Neural cell (in vitro differentiated cells): ENCODE measurements at regions not wholly inside any gene's neighbourhood (a gene's known extent, or its start where the extent isn't known, plus 50 kb on each side); places are given as distances from the start of the nearest gene placed in this dataset.
"Not testable (repeated sequence)": the region's sequence is repeated elsewhere in the genome, so short reads cannot be mapped to it uniquely, and the experiment has no call there.

Source experiments
- H2AFZ ChIP-seq: fragments of 200-600, 300-800 bp; sonication (generic), shearing (Covaris generic); 2 replicates; pipeline ENCODE4 v1.6.0; 2014; ENCODE audit warnings: low read depth, mild to moderate bottlenecking, antibody characterized with exemption, low read length, moderate library complexity
- H3F3A ChIP-seq: fragments of 200-600 bp; shearing (Covaris generic); 2 replicates; pipeline ENCODE4 v1.6.1; 2016; ENCODE audit warnings: mild to moderate bottlenecking, moderate library complexity, mixed read lengths, antibody characterized with exemption, low read length; ENCODE audit not compliant: insufficient read depth, poor library complexity, severe bottlenecking
- H3K27ac ChIP-seq: fragments of 200-600, 300-800 bp; sonication (generic), shearing (Covaris generic); 2 replicates; pipeline ENCODE4 v1.5.1; 2014; ENCODE audit warnings: mild to moderate bottlenecking, low read length, moderate library complexity
- H3K27me3 ChIP-seq: fragments of 300-800, 200-600 bp; sonication (generic), shearing (Covaris generic); 2 replicates; pipeline ENCODE4 v1.6.0; 2014; ENCODE audit warnings: mild to moderate bottlenecking, low read depth, low read length, moderate library complexity; ENCODE audit not compliant: insufficient read depth
- H3K36me3 ChIP-seq: fragments of 300-800, 200-600 bp; sonication (generic), shearing (Covaris generic); 2 replicates; pipeline ENCODE4 v1.5.1; 2014; ENCODE audit warnings: mild to moderate bottlenecking, antibody characterized with exemption, low read length, moderate library complexity; ENCODE audit not compliant: insufficient read depth
- H3K4me2 ChIP-seq: fragments of 300-800, 200-600 bp; sonication (generic), shearing (Covaris generic); 2 replicates; pipeline ENCODE4 v1.6.0; 2014; ENCODE audit warnings: mild to moderate bottlenecking, low read length
- H3K4me3 ChIP-seq: fragments of 300-800, 200-600 bp; sonication (generic), shearing (Covaris generic); 2 replicates; pipeline ENCODE4 v1.5.1; 2014; ENCODE audit warnings: mild to moderate bottlenecking, low read length, moderate library complexity
- H3K79me2 ChIP-seq: fragments of 200-600 bp; shearing (Covaris generic); replicated peaks from 2 replicates; pipeline ENCODE4 v1.6.0; 2014; ENCODE audit warnings: mild to moderate bottlenecking, low read length, moderate library complexity; ENCODE audit not compliant: insufficient read depth
- H3K9ac ChIP-seq: fragments of 300-800, 200-600 bp; sonication (generic), shearing (Covaris generic); 2 replicates; pipeline ENCODE4 v1.6.1; 2016; ENCODE audit warnings: mild to moderate bottlenecking, low read length, mixed read lengths
- H3K9me2 ChIP-seq: fragments of 200-600 bp; shearing (Covaris generic); 2 replicates; pipeline ENCODE4 v1.6.1; 2016; ENCODE audit warnings: mild to moderate bottlenecking, low read length, mixed read lengths; ENCODE audit not compliant: insufficient read depth
- H3K9me3 ChIP-seq: fragments of 200-600, 300-800 bp; sonication (generic), shearing (Covaris generic); 2 replicates; pipeline ENCODE4 v1.6.1; 2016; ENCODE audit warnings: mild to moderate bottlenecking, mixed run types, low read length, moderate library complexity, mixed read lengths
- H4K20me1 ChIP-seq: fragments of 200-600 bp; shearing (Covaris generic); 2 replicates; pipeline ENCODE4 v1.6.1; 2016; ENCODE audit warnings: mild to moderate bottlenecking, mixed run types; ENCODE audit not compliant: insufficient read depth
- EP300 ChIP-seq: fragments of 450-650 bp; conservative IDR thresholded peaks from 2 replicates; pipeline ENCODE4 v1.6.1; 2014; ENCODE audit warnings: antibody characterized with exemption, mild to moderate bottlenecking, moderate library complexity; ENCODE audit not compliant: poor library complexity, severe bottlenecking
- EZH2 ChIP-seq: fragments of 200-600, 300-800 bp; shearing (Covaris generic), sonication (generic); IDR thresholded peaks from 2 replicates; pipeline ENCODE4 v1.6.1; 2014; ENCODE audit warnings: antibody characterized with exemption, low read length, borderline replicate concordance, mild to moderate bottlenecking; ENCODE audit not compliant: insufficient read depth, poor library complexity, severe bottlenecking
- MXI1 ChIP-seq: fragments of 450-650 bp; conservative IDR thresholded peaks from 2 replicates; pipeline ENCODE4 v1.6.1; 2014; ENCODE audit warnings: antibody characterized with exemption, mild to moderate bottlenecking; ENCODE audit not compliant: poor library complexity, severe bottlenecking
- POLR2AphosphoS5 ChIP-seq: IDR thresholded peaks from 2 replicates; pipeline ENCODE4 v1.6.1; 2012
- RAD21 ChIP-seq: fragments of 450-650 bp; conservative IDR thresholded peaks from 2 replicates; pipeline ENCODE4 v1.6.1; 2014; ENCODE audit warnings: antibody characterized with exemption, mild to moderate bottlenecking, moderate library complexity
- SMC3 ChIP-seq: fragments of 450-650 bp; conservative IDR thresholded peaks from 2 replicates; pipeline ENCODE4 v1.6.1; 2014; ENCODE audit warnings: antibody characterized with exemption, mild to moderate bottlenecking, moderate library complexity; ENCODE audit not compliant: poor library complexity
- TAF1 ChIP-seq: IDR thresholded peaks from 2 replicates; pipeline ENCODE4 v1.6.1; 2012; ENCODE audit warnings: low read depth
- TF ChIP-seq, protein P1 (sequence below): fragments of 450-650 bp; IDR thresholded peaks from 2 replicates; pipeline ENCODE4 v1.5.1; 2014; ENCODE audit warnings: antibody characterized with exemption, mild to moderate bottlenecking, moderate library complexity; ENCODE audit not compliant: poor library complexity, severe bottlenecking
- TF ChIP-seq, protein P2 (sequence below): IDR thresholded peaks from 2 replicates; pipeline ENCODE4 v1.6.1; 2012; ENCODE audit warnings: borderline replicate concordance

DNA sequence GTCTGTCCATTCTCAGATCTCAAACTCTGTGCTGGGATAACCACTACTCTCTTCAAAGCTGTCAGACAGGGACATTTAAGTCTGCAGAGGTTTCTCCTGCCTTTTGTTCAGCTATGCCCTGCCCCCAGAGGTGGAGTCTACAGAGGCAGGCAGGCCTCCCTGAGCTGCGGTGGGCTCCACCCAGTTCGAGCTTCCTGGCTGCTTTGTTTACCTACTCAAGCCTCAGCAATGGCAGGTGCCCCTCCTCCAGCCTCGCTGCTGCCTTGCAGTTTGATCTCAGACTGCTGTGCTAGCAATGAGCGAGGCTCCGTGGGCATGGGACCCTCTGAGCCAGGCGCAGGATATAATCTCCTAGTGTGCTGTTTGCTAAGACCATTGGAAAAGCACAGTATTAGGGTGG is 53.1 kb upstream of the HUNK start:
- H4K20me1 ChIP-seq, H2AFZ ChIP-seq, H3K9ac ChIP-seq, H3K27ac ChIP-seq, H3K36me3 ChIP-seq, H3K4me2 ChIP-seq, H3K4me3 ChIP-seq, H3K9me2 ChIP-seq, H3K9me3 ChIP-seq, H3K27me3 ChIP-seq, H3F3A ChIP-seq, H3K79me2 ChIP-seq: not testable (repeated sequence)

DNA sequence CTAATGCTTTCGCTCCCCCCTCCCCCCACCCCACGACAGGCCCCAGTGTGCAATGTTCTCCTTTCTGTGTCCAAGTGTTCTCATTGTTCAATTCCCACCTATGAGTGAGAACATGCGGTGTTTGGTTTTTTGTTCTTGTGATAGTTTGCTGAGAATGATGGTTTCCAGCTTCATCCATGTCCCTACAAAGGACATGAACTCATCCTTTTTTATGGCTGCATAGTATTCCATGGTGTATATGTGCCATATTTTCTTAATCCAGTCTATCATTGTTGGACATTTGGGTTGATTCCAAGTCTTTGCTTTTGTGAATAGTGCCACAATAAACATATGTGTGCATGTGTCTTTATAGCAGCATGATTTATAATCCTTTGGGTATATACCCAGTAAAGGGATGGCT is 58.5 kb upstream of the HUNK start:
- not testable (repeated sequence) for H3K27ac ChIP-seq, H3K4me3 ChIP-seq, H3K9me2 ChIP-seq, H3K4me2 ChIP-seq, H3F3A ChIP-seq, H3K79me2 ChIP-seq, H3K9me3 ChIP-seq, H3K36me3 ChIP-seq, H3K27me3 ChIP-seq, H2AFZ ChIP-seq, H3K9ac ChIP-seq, H4K20me1 ChIP-seq

DNA sequence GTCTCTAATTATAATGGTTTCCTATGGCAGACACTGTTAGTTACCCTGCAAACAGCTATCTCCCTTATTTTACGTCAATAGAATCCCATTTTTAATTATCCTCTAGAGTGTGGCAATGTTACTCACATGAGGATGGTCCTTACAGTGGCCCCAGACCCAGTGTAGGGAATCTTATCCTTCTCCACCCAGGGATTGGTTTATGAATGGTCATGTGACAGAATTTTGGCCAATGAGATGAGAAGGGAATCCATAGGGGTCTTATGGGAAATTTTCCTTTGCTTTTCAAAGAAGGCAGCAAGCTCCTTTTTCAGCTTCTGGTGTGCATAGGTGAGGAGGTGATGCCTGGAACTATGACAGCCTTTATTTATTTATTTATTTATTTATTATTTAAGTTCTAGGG is 59.0 kb upstream of the HUNK start:
- Histone ChIP-seq H3K27ac (no peak overlapping the region), H4K20me1 (no peaks in the 10 kb centered on the region), H3K4me2 (no peak overlapping the region), H3F3A (no peaks in the 10 kb centered on the region), H3K9me3 (peaks cover 4% of the 10 kb centered on the region), H3K27me3 (no peaks in the 10 kb centered on the region), H3K36me3 (no peaks in the 10 kb centered on the region), H3K9ac (no peak overlapping the region), H3K79me2 (no peaks in the 10 kb centered on the region), H3K4me3 (no peak overlapping the region), H2AFZ (no peak overlapping the region), H3K9me2 (no peaks in the 10 kb centered on the region)
- TF ChIP-seq, protein P1, sequence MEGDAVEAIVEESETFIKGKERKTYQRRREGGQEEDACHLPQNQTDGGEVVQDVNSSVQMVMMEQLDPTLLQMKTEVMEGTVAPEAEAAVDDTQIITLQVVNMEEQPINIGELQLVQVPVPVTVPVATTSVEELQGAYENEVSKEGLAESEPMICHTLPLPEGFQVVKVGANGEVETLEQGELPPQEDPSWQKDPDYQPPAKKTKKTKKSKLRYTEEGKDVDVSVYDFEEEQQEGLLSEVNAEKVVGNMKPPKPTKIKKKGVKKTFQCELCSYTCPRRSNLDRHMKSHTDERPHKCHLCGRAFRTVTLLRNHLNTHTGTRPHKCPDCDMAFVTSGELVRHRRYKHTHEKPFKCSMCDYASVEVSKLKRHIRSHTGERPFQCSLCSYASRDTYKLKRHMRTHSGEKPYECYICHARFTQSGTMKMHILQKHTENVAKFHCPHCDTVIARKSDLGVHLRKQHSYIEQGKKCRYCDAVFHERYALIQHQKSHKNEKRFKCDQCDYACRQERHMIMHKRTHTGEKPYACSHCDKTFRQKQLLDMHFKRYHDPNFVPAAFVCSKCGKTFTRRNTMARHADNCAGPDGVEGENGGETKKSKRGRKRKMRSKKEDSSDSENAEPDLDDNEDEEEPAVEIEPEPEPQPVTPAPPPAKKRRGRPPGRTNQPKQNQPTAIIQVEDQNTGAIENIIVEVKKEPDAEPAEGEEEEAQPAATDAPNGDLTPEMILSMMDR: no peak
- TF ChIP-seq, protein P2, sequence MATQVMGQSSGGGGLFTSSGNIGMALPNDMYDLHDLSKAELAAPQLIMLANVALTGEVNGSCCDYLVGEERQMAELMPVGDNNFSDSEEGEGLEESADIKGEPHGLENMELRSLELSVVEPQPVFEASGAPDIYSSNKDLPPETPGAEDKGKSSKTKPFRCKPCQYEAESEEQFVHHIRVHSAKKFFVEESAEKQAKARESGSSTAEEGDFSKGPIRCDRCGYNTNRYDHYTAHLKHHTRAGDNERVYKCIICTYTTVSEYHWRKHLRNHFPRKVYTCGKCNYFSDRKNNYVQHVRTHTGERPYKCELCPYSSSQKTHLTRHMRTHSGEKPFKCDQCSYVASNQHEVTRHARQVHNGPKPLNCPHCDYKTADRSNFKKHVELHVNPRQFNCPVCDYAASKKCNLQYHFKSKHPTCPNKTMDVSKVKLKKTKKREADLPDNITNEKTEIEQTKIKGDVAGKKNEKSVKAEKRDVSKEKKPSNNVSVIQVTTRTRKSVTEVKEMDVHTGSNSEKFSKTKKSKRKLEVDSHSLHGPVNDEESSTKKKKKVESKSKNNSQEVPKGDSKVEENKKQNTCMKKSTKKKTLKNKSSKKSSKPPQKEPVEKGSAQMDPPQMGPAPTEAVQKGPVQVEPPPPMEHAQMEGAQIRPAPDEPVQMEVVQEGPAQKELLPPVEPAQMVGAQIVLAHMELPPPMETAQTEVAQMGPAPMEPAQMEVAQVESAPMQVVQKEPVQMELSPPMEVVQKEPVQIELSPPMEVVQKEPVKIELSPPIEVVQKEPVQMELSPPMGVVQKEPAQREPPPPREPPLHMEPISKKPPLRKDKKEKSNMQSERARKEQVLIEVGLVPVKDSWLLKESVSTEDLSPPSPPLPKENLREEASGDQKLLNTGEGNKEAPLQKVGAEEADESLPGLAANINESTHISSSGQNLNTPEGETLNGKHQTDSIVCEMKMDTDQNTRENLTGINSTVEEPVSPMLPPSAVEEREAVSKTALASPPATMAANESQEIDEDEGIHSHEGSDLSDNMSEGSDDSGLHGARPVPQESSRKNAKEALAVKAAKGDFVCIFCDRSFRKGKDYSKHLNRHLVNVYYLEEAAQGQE: no peak
- TF ChIP-seq SMC3 (no peak), RAD21 (no peak), EZH2 (no peak), TAF1 (no peak), POLR2AphosphoS5 (no peak), MXI1 (no peak), EP300 (no peak)
